ENCODE measurements at regions not wholly inside any gene's neighbourhood (a gene's known extent, or its start where the extent isn't known, plus 50 kb on each side); places are given as distances from the start of the nearest gene placed in this dataset.

DNA sequence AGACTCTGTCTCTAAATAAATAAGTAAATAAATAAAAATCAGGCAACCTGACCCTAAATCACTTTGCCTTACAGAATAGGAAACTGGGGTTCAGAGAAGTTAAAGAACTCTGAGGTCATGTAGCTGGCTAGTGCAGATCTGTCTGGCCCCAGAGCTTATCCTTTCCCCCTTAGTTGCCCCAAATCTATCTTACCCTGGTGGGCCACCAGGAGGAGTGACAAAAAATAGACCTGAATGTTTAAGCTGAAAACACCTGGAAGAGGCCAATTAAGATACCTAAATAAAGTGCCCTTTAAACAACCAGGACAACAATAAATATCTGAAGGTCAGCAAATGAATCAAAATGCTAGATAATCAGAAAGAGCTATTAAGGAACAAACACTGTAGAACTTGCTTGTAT, 59.7 kb downstream of the TEX35 start:
- H3K27ac ChIP-seq, result no peak overlapping the region
- no peak for TF ChIP-seq POLR2A (IDR thresholded peaks at IDR 0.05)
- TF ChIP-seq CTCF (IDR thresholded peaks at IDR 0.05), result no peak
- no peak for TF ChIP-seq EP300 (IDR thresholded peaks at IDR 0.05)
- H3K4me1 ChIP-seq (ENCODE audit: insufficient read depth), result no peaks in the 10 kb centered on the region
- no peaks in the 10 kb centered on the region for H3K36me3 ChIP-seq
- no peak for DNase-seq
- H3K27me3 ChIP-seq, result no peaks in the 10 kb centered on the region
- intact Hi-C loops (cut with DNase I), result loop anchor here in 1 of 4 donors (5.0 kb wide), 1 partner anchor 50 kb away; no protein-coding TSS in a partner anchor
- H3K4me3 ChIP-seq, result no peak overlapping the region
- H3K9me3 ChIP-seq, result no peaks in the 10 kb centered on the region

DNA sequence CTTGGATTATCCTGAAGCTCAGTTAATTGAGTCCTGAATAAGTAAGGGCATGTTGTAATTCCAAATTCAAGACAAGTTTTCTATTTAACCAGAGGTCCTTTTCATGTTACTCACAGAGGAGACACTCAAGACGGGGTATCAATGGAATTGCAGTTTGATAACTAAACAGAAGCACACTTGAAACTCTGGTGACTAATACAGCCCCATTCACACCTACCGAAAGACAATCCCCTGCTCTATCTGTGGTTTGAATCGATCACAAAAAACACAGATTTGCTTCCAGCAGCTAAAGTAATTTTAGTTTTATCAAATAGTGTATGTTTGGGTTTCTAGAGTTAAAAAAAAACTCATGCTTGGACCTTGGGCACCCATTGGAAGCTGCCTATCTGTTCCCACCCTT, 60.4 kb downstream of the TEX35 start:
- Histone ChIP-seq H3K9me3 (no peaks in the 10 kb centered on the region), H3K27ac (no peak overlapping the region), H3K4me3 (no peak overlapping the region), H3K4me1 (ENCODE audit: insufficient read depth) (no peaks in the 10 kb centered on the region), H3K36me3 (no peaks in the 10 kb centered on the region), H3K27me3 (no peaks in the 10 kb centered on the region)
- intact Hi-C loops (cut with DNase I), result loop anchor here in 1 of 4 donors (5.0 kb wide), 1 partner anchor 49 kb away; no protein-coding TSS in a partner anchor
- 86 to 94% (median 87%) methylated on average over 3 of the region's 3 CpGs for WGBS, 3 donors
- no peak for DNase-seq
- TF ChIP-seq EP300 (IDR thresholded peaks at IDR 0.05), result no peak
- no peak for TF ChIP-seq CTCF (IDR thresholded peaks at IDR 0.05)
- no peak for TF ChIP-seq POLR2A (IDR thresholded peaks at IDR 0.05)

GRCh38 chr1:178574345-178574744, 61.4 kb downstream of the TEX35 start:
- no peaks in the 10 kb centered on the region for H3K36me3 ChIP-seq
- intact Hi-C loops (cut with DNase I), result loop anchor here in 1 of 4 donors (5.0 kb wide), 1 partner anchor 48 kb away; no protein-coding TSS in a partner anchor
- no peak for TF ChIP-seq EP300 (IDR thresholded peaks at IDR 0.05)
- no peak for TF ChIP-seq CTCF (IDR thresholded peaks at IDR 0.05)
- TF ChIP-seq POLR2A (IDR thresholded peaks at IDR 0.05), result no peak
- no peak overlapping the region for H3K4me3 ChIP-seq
- H3K27me3 ChIP-seq, result no peaks in the 10 kb centered on the region
- no peak overlapping the region for H3K27ac ChIP-seq
- DNase-seq, result no peak
- H3K9me3 ChIP-seq, result no peaks in the 10 kb centered on the region
- 75 to 89% (median 86%) methylated on average over 2 of the region's 2 CpGs for WGBS, 3 donors
- H3K4me1 ChIP-seq (ENCODE audit: insufficient read depth), result no peaks in the 10 kb centered on the region

GRCh38 chr1:178575611-178576361, 62.9 kb downstream of the TEX35 start:
- no peak overlapping the region for H3K4me3 ChIP-seq
- no peaks in the 10 kb centered on the region for H3K9me3 ChIP-seq
- 33 to 40% (median 37%) methylated on average over 3 of the region's 3 CpGs for WGBS, 3 donors
- intact Hi-C loops (cut with DNase I), result no loop called here
- no peak overlapping the region for H3K27ac ChIP-seq
- no peaks in the 10 kb centered on the region for H3K36me3 ChIP-seq
- H3K27me3 ChIP-seq, result no peaks in the 10 kb centered on the region
- H3K4me1 ChIP-seq (ENCODE audit: insufficient read depth), result no peaks in the 10 kb centered on the region
- DNase-seq, result no peak
- TF ChIP-seq CTCF (IDR thresholded peaks at IDR 0.05) (no peak), EP300 (IDR thresholded peaks at IDR 0.05) (no peak), POLR2A (IDR thresholded peaks at IDR 0.05) (no peak)

Data from ovary (tissue), 7 donors.